22Rv1 (cell line): ENCODE measurements at regions not wholly inside any gene's neighbourhood (a gene's known extent, or its start where the extent isn't known, plus 50 kb on each side); places are given as distances from the start of the nearest gene placed in this dataset.
"Not testable (repeated sequence)": the region's sequence is repeated elsewhere in the genome, so short reads cannot be mapped to it uniquely, and the experiment has no call there.

Experiments
- H3K27ac ChIP-seq: fragments of 450-650 bp; 2 replicates; pipeline ENCODE4 v1.5.1; 2017
- CTCF ChIP-seq: fragments of 450-650 bp; IDR thresholded peaks from 2 replicates; pipeline ENCODE4 v1.5.1; 2017; ENCODE audit warnings: mild to moderate bottlenecking
- ZFX ChIP-seq: fragments of 450-650 bp; IDR thresholded peaks from 2 replicates; pipeline ENCODE4 v1.6.1; 2017; ENCODE audit warnings: antibody characterized with exemption, borderline replicate concordance

DNA sequence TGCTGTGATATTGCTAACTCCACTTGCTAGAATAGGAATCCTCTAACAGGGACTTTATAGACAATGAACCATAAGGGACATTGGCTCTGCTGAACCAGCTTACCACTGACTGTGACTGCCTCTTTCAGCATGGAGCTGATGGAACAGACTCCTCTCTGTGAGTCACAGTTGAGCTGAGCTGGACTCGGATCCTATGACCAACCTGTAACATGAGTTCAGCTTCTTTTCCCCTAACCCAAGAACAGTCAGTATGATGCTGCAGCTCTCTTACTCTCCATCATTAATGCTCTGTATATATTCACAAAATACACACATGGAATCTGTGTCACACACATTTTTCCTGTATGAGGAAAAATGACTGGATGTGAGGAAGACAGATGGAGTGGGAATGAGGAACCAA is 177.9 kb upstream of the BET1 start:
- no peak overlapping the region for H3K27ac ChIP-seq

DNA sequence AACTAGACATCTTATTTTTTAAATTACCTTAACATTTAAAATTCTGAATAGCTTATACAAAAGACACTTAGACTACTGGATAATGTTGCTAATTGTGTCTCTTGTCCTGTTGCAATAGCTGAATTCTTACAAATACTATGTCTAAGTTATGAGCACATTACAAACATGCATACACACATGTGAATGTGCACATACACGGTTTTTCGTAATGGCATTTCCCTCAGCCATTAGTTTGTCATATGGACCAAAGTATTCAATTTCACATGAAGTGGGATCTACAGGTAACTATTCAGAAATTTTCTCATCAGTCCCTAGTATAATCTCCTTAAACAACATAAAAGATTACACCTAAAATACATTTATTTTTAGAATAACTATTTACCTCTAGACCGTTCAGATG is 178.6 kb upstream of the BET1 start:
- TF ChIP-seq CTCF (no peak), ZFX (no peak)
- H3K27ac ChIP-seq = no peak overlapping the region

More for the DNA sequence above, 177.9 kb upstream of the BET1 start:
- TF ChIP-seq CTCF (no peak), ZFX (no peak)

- H3K27ac ChIP-seq = no peak overlapping the region
- TF ChIP-seq ZFX (no peak), CTCF (no peak)
Observed at GRCh38 chr7:94183289-94183749, 179.2 kb upstream of the BET1 start.

GRCh38 chr7:94183891-94184290 is 179.7 kb upstream of the BET1 start:
- TF ChIP-seq CTCF (no peak), ZFX (no peak)

DNA sequence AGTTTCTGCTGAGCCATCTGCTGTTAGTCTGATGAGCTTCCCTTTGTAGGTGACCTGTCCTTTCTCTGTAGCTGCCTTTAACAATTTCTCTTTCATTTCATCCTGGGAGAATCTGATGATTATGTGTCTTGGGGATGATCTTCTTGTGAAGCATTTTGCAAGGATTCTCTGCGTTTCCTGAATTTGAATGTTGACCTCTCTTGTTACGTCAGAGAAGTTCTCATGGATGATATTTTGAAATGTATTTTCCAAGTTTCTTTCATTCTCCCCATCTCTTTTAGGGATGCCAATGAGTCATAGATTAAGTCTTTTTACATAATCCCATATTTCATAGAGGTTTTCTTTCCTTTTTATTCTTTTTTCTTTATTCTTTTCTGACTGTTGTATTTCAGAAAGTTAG is 184.2 kb upstream of the BET1 start:
- no peak overlapping the region for H3K27ac ChIP-seq
- TF ChIP-seq ZFX (no peak), CTCF (no peak)

More at GRCh38 chr7:94183891-94184290, 179.7 kb upstream of the BET1 start:
- no peak overlapping the region for H3K27ac ChIP-seq

- H3K27ac ChIP-seq = no peak overlapping the region
- TF ChIP-seq ZFX (no peak), CTCF (no peak)
Observed at GRCh38 chr7:94190599-94191061, 186.5 kb upstream of the BET1 start.

- not testable (repeated sequence) for H3K27ac ChIP-seq
Observed at GRCh38 chr7:94194426-94194825, 190.3 kb upstream of the BET1 start.

DNA sequence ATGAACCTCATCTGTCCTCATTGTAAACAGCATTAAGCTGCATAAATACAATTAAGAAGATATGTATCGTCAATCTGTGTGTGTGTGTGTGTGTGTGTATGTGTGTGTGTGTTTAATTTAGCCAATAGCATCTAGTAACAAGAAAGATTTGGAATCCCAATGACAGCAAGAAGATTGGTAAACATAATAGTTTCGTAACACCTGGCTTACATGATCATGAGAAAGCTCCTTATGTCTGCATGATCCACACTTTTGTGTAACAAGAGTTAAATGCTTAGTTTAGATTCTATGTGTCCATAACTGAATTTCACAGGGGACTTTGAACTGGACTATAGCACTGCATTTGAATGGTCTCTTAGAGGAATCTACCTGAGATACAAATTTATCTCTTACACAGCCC is 191.0 kb upstream of the BET1 start:
- no peak overlapping the region for H3K27ac ChIP-seq
- TF ChIP-seq CTCF (no peak), ZFX (no peak)
